Stimulated activated CD4-positive, alpha-beta T cell treated with anti-CD3 and anti-CD28 coated beads, Interleukin-4, amount 100 ng/mL, for 24 hours (primary cell): ENCODE measurements at regions not wholly inside any gene's neighbourhood (a gene's known extent, or its start where the extent isn't known, plus 50 kb on each side); places are given as distances from the start of the nearest gene placed in this dataset.
"Not testable (repeated sequence)": the region's sequence is repeated elsewhere in the genome, so short reads cannot be mapped to it uniquely, and the experiment has no call there.

Experiments
- DNase-seq: peaks from one replicate; pipeline ENCODE4 v3.0.0-alpha.2; 2020

GRCh38 chr12:9364224-9365176 is 156.3 kb upstream of the PZP start:
- DNase-seq: peak; percentile 36

- no peak for DNase-seq
These were observed 154.9 kb upstream of the PZP start for GRCh38 chr12:9363145-9363544.

- DNase-seq: no peak
These were observed 153.7 kb upstream of the PZP start for GRCh38 chr12:9361879-9362326.

- not testable (repeated sequence) for DNase-seq
These were observed 146.0 kb upstream of the PZP start for GRCh38 chr12:9354009-9354754.

GRCh38 chr12:9351136-9351535 is 142.9 kb upstream of the PZP start:
- DNase-seq: no peak

- no peak for DNase-seq
These were observed 142.0 kb upstream of the PZP start for GRCh38 chr12:9349888-9350885.

GRCh38 chr12:9348906-9349518 is 140.8 kb upstream of the PZP start:
- no peak for DNase-seq

GRCh38 chr12:9347328-9348127 is 139.3 kb upstream of the PZP start:
- no peak for DNase-seq

- DNase-seq: no peak
These were observed 138.7 kb upstream of the PZP start for GRCh38 chr12:9346866-9347327.

- DNase-seq: no peak
These were observed 137.0 kb upstream of the PZP start for GRCh38 chr12:9345171-9345570.

- no peak for DNase-seq
These were observed 136.3 kb upstream of the PZP start for GRCh38 chr12:9344541-9344940.

- DNase-seq: no peak
These were observed 135.5 kb upstream of the PZP start for GRCh38 chr12:9343731-9344130.

- no peak for DNase-seq
These were observed 134.6 kb upstream of the PZP start for GRCh38 chr12:9342614-9343353.

GRCh38 chr12:9341260-9341585 is 133.0 kb upstream of the PZP start:
- DNase-seq: no peak

- DNase-seq: no peak
These were observed 132.4 kb upstream of the PZP start for GRCh38 chr12:9340422-9341259.

- DNase-seq: no peak
These were observed 129.5 kb upstream of the PZP start for GRCh38 chr12:9337656-9338055.

GRCh38 chr12:9336375-9337011 is 128.3 kb upstream of the PZP start:
- DNase-seq: not testable (repeated sequence)

- no peak for DNase-seq
These were observed 127.7 kb upstream of the PZP start for GRCh38 chr12:9335867-9336266.

GRCh38 chr12:9334964-9335363 is 126.8 kb upstream of the PZP start:
- DNase-seq: no peak
